GM21786 (cell line): ENCODE measurements at regions not wholly inside any gene's neighbourhood (a gene's known extent, or its start where the extent isn't known, plus 50 kb on each side); places are given as distances from the start of the nearest gene placed in this dataset.
"Not testable (repeated sequence)": the region's sequence is repeated elsewhere in the genome, so short reads cannot be mapped to it uniquely, and the experiment has no call there.

ENCODE experiments used
- ATAC-seq: cut with Tn5 transposase; IDR thresholded peaks from one replicate; pipeline ENCODE4 v1.9.1; 2021; ENCODE audit not compliant: unreplicated experiment

DNA sequence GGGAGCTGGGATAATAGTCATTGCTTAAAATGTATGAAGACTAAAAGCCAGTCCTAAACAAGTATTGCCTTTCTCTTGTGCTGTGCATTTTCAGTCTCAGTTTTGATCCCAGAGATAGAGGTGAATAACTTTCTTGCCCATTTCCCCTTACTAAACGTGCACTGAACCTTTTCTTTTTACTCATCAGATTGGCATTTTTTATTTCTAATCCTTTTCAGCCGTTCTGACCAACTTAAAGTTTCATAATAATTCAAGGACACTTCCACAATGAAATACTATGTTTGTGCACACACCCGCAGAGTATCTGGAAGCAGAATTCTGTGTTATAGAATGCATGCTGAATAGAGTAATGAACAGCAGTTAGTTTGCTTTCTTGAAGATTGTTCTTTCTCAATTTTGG is 343.6 kb downstream of the LRRC70 start:
- no peak for ATAC-seq

DNA sequence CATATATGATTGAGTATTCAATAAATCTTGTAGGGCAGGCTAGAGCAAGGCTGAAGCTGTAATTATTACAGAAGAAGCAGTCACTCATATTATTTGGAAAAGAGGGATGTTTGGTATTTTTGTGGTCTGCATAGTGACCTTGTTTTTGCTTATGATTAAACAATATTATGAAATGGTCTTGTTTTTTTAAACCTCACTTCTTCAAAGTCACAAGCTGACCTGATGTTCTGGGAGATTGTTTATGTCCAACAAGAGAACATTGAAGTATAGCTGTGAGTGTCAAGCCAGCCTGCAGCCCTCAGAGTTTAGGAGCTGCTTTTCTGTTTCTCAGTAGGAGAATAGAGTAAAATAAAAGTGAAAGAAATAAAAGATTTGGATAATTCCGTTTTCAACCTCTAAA is 342.2 kb downstream of the LRRC70 start:
- ATAC-seq = no peak

DNA sequence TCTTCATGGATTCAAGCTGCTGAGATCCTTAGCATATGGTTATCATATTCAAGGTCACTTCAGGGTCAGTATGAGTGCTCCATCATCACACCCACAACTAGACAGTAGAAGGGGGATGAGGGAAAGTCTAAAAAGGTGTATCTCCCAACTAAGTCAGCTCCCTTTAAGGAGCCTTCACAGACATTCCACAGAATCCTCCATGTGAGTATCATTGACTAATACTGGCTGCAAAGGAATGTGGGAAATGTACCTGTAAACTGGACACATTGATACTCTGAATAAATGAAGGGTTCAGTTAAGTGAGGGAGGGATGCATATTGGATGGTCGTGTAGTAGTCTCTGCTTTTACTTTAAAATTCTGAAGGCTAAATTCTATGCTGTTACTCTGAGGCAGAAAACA is 330.7 kb downstream of the LRRC70 start:
- no peak for ATAC-seq

DNA sequence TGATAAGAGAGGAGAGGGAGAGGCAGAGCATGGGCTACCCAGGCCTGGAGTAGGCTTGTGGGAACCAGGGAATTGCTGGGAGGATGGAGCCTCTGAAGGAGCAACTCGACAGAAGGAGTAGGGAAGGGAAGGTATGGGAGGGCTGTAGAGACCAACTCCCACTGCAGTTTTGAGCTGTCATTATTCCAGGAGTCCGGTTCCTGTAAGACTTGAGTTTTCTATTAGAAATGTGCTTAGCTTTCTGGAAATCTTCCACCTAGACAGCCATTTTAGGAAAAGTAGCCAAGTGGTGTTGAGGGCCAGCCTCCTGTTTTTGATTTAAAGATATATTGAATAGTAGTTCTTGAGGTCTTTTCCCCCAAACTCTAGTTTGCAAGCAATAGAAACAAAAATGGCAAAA is 323.5 kb downstream of the LRRC70 start:
- no peak for ATAC-seq

DNA sequence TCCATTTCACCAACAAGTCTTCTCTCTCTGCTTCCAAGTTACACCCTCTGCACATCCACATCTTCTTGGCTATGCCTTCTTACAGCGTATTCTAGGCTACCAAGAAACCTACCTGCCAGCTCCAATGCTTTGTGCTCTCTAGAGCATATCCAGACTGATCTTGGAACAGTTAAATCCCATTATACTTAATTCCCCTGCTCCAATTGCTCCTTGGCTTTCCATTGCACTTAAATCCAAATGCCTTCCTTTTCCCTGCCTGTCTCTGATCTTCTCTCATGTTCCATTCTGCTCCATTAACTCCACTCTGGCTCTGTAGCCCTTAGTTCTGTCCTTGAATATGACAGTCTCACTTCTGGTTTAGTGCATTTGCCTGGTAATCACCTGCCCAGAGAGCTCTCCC is 322.4 kb downstream of the LRRC70 start:
- ATAC-seq = no peak

DNA sequence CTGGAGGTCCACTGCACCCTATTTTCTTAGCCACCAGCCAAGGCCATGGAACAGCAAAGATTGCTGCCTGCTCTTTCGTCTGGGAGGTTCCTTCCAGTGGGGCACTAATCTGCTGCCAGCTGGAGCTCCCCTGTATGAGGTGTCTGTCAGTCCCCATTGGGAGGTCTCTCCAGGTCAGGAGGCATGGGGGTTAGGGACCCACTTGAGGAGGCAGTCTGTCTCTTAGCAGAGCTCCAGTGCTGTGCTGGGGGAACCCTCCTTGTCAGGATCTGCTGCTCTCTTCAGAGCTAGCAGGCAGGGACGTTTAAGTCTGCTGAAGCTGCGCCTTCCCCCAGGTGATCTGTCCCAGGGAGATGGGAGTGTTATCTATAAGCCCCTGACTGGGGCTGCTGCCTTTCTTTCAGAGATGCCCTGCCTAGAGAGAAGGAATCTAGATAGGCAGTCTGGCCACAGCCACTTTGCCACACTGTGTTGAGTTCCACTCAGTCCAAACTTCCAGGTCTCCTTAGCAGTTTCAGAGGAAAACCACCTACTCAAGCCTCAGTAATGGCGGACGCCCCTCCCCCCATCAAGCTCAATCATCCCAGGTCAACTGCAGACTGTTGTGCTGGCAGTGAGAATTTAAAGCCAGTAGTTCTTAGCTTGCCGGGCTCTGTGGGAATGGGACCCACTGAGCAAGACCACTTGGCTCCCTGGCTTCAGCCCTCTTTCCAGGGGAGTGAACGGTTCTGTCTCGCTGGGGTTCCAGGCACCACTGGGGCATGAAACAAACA is 317.7 kb downstream of the LRRC70 start:
- no peak for ATAC-seq

DNA sequence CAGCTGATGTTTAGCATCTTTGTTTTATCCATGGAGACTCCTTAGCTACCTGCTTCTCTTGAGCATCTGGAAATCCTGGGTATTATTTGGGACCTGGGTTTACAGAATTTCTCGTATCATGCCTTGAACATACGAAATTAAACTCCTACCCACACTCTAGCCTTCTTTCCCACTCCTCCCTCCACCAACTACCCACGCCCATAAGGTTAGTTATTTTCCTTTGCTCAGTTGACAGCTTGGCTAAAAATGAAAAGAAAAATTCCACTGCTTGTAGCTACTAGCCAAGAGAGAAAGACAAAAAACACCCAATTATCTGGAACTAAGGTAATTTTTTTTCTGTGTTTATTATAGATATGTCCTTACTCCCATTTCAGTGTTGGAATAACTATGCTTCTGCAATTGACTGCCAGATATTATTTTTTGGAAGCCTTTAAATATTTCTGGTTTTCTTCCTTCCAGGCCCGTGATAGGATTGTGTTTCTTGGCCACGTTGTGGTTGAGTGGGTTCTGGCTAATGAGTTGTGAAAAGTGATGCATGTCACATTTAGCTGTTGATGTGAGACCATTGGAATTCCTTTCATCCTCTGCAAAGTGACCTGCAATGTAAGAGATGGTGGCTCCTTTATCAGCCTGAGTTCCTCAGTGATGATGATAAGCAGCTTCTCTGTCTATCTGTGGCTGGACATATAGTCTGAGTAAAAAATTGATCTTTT is 308.1 kb downstream of the LRRC70 start:
- ATAC-seq = no peak

DNA sequence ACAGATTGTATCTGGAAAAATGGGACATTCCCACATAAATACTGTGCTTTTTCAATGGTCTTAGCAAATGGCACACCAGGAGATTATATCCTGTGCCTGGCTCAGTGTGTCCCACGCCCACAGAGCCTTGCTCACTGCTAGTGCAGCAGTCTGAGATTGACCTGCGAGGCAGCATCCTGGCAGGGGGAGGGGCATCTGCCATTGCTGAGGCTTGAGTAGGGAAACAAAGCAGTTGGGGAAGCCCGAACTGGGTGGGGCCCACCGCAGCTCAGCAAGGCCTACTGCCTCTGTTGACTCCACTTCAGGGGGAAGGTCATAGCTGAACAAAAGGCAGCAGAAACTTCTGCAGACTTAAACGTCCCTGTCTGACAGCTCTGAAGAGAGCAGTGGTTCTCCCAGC is 258.7 kb downstream of the LRRC70 start:
- not testable (repeated sequence) for ATAC-seq

DNA sequence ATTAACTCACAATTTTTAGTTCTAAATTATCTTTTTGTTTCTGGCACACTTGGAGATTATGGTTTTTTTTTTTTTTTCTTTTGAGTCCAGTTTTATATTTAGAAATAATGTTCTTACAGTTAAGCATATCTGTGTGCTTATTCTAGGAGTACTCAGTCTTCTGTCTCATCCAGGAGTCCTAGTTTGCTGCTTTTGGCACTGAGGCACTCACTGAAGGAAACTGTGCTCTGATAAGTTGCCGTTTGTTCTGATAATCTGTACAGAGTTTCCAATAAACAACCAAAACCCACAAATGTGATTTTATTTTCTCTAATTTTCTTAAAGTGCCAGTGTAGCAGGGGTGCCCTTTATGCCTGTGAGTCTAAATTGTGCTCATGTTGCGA is 251.0 kb downstream of the LRRC70 start:
- no peak for ATAC-seq

DNA sequence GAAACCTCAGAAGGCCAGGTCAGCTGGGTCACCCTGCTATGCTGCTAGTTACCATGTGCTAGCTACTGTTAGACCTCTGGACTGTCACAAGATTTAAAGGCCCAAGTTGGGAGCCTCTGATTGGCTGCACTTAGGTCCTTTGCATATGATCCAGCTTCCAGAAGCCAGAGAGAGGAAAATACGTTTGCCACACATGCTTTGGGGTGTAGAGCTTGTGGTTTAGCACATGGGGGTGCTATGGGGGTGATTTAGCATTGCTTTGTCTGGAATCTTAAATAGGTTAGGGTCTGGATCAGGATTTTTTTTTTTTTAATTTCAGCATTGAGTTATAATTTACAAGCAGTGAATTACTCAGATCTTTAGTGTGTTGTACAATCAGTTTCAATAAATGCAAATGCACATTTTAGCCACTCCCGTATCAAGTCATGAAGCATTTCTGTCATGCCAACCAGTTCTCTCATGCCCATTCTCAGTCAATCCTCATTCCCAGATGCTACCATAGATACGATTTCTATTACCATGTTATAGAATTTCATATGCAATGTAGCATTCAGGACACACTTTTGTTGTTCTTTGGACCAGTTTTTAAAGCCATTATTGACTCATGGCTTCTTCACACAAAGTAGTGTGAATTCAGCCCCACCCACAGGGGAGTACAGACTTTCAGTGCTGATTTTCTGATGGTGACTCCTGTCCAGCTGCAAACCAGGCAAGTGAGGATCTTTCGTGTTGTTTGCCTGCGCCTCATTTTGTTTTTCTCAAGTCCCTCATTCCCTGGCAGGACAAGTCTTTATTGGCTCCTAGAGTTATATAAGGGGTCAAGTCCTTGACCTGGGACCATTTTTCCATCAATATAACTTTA is 250.4 kb downstream of the LRRC70 start:
- no peak for ATAC-seq

DNA sequence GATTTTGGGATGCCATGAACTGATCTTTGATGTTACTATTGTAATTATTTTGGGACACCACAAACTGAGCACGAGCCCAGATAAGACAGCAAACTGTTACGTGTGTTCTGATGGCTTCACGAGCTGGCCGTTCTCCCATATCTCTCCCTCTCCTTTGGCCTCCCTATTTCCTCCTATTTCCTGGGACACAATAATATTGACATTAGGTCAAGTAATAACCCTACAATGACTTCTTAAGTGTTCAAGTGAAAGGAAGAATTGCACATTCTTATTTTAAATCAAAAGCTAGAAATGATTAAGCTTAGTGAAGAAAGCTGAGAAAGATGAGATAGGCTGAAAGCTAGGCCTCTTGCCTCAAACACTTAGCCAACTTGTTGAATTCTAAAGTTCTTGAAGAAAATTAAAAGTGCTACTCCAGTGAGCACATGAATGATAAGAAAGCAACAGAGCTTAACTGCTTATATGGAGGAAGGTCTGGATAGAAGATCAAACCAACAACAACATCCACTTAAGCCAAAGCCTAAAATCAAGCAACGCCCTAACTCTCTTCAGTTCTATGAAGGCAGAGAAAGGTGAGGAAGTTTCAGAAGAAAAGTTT is 247.1 kb downstream of the LRRC70 start:
- no peak for ATAC-seq

DNA sequence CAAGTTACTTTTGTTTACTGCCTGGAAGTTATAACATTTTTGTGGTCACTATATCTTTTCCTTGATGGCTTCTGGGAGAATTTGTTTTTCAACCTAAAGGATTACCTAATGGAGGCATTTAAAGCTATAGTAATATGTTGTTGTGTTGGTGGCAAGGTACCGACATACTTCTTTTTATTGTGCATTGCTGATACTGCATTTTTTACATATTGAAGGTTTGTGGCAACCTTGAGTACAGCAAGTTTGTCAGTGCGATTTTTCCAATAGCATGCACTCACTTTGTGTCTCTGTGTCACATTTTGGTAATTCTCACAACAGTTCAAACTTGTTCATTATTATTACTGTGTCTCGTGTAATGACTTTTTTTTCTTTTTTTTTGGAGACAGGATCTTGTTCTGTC is 246.3 kb downstream of the LRRC70 start:
- no peak for ATAC-seq

DNA sequence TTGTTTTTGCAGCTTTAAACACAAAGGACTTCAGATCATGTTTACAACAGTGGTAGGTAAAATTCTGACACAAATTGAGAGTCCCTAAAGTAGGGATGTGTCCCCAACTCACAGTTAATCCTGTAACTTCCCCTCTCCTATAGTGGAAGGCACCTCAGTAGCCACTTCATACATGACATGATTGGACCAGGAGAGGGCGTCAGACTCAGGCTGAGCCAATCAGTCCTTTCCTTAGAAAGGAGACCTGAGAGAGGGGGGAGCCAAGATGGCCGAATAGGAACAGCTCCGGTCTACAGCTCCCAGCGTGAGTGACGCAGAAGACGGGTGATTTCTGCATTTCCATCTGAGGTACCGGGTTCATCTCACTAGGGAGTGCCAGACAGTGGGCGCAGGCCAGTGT is 238.4 kb downstream of the LRRC70 start:
- ATAC-seq = not testable (repeated sequence)

DNA sequence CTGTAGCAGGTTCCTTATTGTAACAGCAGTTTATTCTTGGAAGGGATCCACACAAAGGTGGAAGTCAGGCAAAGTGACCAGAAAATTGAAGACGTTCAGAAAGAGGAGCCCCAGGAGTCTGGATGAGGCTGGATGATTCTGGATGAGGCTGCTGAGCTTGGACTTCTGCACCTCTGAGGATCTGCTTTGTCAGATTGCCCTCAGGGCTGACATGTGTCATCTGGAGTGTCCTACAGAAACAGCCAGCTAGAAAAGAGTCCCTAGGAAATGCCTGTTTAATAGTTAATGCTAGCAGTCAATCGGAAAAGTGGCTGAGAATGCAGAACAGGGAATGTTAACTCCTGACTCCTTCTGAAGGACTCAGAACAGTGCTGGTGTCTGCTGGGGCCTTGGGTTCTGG is 236.4 kb downstream of the LRRC70 start:
- ATAC-seq = no peak

DNA sequence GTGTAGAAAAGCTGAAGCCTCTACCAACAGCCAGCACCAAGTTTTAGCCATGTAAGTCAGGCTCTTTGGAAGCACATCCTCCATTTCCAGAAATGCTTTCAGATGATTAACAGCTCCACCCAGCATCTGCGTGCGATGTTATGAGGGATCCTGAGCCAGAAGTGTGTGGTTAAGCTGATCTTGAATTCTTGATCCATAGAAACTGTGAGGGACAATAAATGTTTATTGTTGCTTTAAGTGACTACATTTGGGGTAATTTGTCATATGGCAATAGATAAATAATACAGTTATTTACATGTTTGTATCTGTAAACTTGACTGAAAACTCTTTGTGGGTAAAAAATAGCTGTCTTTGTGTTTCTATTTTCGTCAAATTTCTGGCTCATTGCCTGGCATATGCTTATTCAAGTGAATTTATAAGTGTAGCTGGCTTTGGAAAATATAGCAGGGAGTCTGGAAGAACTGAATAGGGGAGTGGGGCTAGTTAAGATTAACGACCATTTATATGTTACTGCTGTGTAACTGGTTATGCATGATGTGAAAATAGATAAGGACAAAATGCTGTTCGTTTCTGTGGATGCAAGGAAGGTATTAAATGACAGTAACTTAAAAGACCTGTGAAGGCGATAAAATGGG is 234.1 kb downstream of the LRRC70 start:
- ATAC-seq = no peak

DNA sequence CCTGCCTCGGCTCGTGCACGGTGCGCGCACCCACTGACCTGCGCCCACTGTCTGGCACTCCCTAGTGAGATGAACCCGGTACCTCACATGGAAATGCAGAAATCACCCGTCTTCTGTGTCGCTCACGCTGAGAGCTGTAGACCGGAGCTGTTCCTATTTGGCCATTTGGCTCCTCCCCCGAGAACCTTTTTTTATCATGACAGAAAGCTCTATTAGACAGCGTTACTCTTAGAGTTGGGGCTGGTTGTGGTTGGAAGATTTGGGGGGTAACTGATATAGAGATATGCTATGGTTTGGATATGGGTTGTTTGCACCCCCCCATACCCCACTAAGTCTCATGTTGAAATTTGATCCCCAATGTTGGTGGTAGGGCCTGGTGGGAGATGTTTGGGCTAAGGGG is 226.2 kb downstream of the LRRC70 start:
- not testable (repeated sequence) for ATAC-seq

DNA sequence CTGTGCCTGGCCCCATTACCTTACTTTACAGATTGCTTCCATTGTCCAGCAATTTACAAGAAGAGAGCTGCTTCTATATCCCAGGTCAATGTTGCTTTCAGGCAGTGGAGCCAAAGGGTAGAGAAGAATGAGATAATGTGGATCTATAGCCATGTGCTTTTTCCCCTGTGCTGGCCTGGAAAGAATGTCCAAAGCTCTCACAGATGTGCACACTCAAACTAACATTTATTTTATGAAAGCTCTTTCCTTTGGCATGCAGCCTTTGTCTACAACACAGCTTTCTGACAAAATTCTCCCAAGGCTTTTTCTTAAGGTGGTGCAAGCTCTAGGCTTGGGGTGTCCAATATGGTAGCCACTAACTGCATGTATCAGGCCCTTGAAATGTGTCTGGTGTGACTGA is 217.3 kb downstream of the LRRC70 start:
- no peak for ATAC-seq

DNA sequence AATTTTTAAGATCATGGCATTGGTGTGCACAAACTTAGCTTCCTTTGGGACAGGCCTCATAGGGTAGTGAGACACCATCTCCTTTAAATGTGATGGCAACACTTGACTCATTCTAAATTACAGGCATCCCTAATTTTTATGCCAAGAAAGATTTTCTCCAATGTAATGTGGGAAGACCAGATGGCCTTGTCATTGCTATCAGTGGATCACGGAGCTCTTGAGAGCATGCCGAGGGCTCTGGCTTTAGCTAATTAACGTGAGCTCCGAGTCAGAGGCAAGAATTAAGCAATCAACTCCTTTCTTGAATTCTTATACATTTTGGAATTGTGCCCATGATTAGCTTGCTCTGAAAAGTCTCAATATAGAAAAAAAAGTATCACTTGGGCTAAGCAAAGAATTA is 215.8 kb downstream of the LRRC70 start:
- no peak for ATAC-seq

DNA sequence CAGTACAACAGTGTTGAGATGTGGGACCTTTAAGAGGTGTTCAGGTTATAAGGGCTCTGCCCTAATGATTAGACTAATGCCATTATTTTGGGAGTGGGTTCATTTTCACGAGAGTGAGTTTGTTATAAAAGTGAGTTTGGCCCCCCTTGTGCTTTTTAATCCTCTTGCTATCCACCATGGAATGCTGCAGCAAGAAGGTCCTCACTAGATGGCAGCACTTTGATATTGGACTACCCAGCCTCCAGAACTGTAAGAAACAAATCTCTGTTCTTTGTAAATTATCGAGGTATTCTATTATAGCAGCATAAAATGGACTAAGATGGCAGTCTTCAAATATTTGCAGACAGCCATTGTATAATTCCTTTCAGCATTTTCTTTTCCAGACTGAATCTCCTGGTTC is 212.4 kb downstream of the LRRC70 start:
- ATAC-seq = no peak

DNA sequence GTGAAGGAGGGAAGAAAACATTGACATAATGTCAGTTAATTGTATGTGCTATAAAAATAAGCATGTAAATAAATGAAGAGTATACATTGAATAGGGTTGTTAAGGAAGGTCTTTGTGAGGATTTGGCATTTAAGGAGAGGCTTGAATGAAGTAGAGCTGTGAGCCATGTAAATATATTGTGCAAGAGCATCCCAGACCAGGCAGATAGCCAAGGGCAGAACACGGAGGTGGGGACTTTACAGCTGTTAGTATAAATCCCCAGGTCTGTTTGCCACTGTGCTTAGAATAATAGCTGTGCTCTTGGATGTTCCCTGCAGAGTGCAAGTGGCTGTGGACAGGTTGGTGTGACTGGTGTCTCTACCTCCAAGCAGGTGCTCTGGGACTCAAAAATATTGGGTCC is 211.7 kb downstream of the LRRC70 start:
- ATAC-seq = no peak

DNA sequence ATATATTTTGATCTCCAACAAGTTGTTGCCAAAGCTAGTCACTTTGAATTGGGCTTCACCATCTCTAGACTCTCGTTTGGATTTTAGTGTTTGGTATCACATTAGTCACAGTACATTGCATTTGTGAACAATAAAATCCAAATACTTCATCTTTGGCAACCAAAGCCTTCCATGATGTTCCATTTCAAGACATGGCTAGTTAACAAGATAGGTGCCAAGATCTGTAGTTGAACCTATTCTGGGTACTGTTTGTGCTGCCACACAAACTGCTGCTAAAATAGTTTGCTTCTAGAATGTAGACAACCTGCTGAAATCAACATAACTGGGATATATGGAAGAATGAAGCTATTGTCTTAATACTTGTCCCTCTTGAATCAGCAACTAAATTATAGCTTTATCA is 207.5 kb downstream of the LRRC70 start:
- ATAC-seq = no peak
